HTR-8/SVneo (cell line): ENCODE measurements at regions not wholly inside any gene's neighbourhood (a gene's known extent, or its start where the extent isn't known, plus 50 kb on each side); places are given as distances from the start of the nearest gene placed in this dataset.

ENCODE experiments used
- DNase-seq: peaks from one replicate; pipeline ENCODE4 v3.0.0; 2011; ENCODE audit warnings: low spot score, mixed read lengths; ENCODE audit not compliant: insufficient read length
- FAIRE-seq: peaks from 2 replicates; lab custom pipeline; 2011; peaks lifted over from hg19 to GRCh38; lab: Jason Lieb, UNC

GRCh38 chrX:16479206-16479869, 170.6 kb upstream of the S100G start:
- FAIRE-seq (no peak), DNase-seq (peak; percentile 30)

- FAIRE-seq, result no peak
These were observed 169.9 kb upstream of the S100G start for GRCh38 chrX:16480049-16480448.

GRCh38 chrX:16484338-16484737, 165.6 kb upstream of the S100G start:
- FAIRE-seq, result peak; percentile 55
- peak; percentile 49 for DNase-seq

More at GRCh38 chrX:16480049-16480448, 169.9 kb upstream of the S100G start:
- DNase-seq, result no peak

GRCh38 chrX:16487620-16488385, 162.2 kb upstream of the S100G start:
- DNase-seq (no peak), FAIRE-seq (no peak)

GRCh38 chrX:16488959-16489358, 161.0 kb upstream of the S100G start:
- FAIRE-seq (no peak), DNase-seq (no peak)

- FAIRE-seq, result no peak
These were observed 158.5 kb upstream of the S100G start for GRCh38 chrX:16491461-16491860.

GRCh38 chrX:16496175-16496574, 153.8 kb upstream of the S100G start:
- no peak for FAIRE-seq
- no peak for DNase-seq

More at GRCh38 chrX:16491461-16491860, 158.5 kb upstream of the S100G start:
- no peak for DNase-seq

- DNase-seq, result no peak
- no peak for FAIRE-seq
These were observed 137.9 kb upstream of the S100G start for GRCh38 chrX:16511796-16512776.

- no peak for DNase-seq
These were observed 133.6 kb upstream of the S100G start for GRCh38 chrX:16516232-16516876.

GRCh38 chrX:16517039-16517605, 132.8 kb upstream of the S100G start:
- DNase-seq (no peak), FAIRE-seq (no peak)

More at GRCh38 chrX:16516232-16516876, 133.6 kb upstream of the S100G start:
- FAIRE-seq, result no peak

- FAIRE-seq (no peak), DNase-seq (no peak)
These were observed 131.8 kb upstream of the S100G start for GRCh38 chrX:16518131-16518530.

GRCh38 chrX:16524316-16524715, 125.6 kb upstream of the S100G start:
- no peak for DNase-seq
- no peak for FAIRE-seq

- FAIRE-seq (no peak), DNase-seq (no peak)
These were observed 124.0 kb upstream of the S100G start for GRCh38 chrX:16526003-16526402.

GRCh38 chrX:16528620-16529019, 121.3 kb upstream of the S100G start:
- DNase-seq (no peak), FAIRE-seq (no peak)
